SK-MEL-5 (cell line): ENCODE measurements at regions not wholly inside any gene's neighbourhood (a gene's known extent, or its start where the extent isn't known, plus 50 kb on each side); places are given as distances from the start of the nearest gene placed in this dataset.
"Not testable (repeated sequence)": the region's sequence is repeated elsewhere in the genome, so short reads cannot be mapped to it uniquely, and the experiment has no call there.

Source experiments
- DNase-seq: peaks from one replicate; pipeline ENCODE4 v3.0.0-alpha.2; 2016; ENCODE audit warnings: low read depth, low spot score
- in situ Hi-C: cut with HindIII; loops from 2 replicates; pipeline ENCODE4 v1.10.0; 2016; ENCODE audit warnings: low sequenced_read_pairs, high pct_unique_total_duplicates, low pct_unique_long_range_greater_than_20kb

DNA sequence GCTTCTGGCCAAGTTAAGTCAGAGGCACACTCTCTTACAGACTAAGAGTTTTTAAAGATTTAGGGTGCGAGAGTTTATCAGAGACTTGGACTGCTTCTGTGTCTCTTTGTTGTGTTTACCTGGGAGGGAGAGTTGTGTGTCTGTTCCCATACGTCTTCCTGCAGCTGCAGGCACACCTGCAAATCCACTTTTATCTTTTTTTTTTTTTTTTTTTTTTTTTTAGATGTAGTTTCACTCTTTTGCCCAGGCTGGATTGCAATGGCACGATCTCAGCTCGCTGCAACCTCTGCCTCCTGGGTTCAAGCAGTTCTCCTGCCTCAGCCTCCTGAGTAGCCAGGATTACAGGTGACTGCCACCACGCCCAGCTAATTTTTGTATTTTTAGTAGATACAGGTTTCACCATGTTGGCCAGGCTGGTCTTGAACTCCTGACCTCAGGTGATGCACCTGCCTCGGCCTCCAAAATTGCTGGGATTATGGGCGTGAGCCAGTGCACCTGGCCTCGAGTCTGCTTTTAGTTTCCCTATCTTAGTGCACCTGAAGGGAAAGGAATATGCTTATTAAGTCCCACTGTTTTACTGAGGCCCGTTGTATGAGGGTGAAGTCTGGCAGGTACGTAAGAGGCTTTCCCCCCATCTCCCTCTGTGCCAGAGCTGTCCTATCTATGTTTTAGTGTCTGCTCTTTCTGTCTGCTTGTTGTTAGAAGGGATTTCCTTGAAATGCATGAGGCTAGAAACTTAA, 1488.0 kb downstream of the CDH11 start:
- in situ Hi-C loops, DNase-seq: not testable (repeated sequence)

DNA sequence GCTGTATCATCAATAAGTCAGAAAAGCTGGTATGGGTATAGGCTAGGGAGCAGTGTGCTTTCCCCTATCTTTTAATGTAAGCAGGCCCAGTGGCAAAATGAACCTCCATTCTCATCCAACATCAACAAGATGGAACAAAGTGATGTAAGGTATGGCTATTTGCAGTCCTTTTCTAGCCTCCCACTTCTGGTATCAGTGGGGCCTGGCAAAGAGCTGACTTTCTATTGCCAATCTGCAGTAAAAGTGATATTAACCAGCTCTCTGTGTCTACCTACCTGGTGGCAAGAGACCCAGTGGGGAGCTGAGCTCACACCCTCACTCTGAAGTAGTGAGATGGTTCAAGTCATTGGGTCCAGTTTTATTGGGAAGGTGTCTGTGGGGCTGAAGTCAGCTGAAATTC, 1492.6 kb downstream of the CDH11 start:
- DNase-seq: no peak
- in situ Hi-C loops: no loop called here

DNA sequence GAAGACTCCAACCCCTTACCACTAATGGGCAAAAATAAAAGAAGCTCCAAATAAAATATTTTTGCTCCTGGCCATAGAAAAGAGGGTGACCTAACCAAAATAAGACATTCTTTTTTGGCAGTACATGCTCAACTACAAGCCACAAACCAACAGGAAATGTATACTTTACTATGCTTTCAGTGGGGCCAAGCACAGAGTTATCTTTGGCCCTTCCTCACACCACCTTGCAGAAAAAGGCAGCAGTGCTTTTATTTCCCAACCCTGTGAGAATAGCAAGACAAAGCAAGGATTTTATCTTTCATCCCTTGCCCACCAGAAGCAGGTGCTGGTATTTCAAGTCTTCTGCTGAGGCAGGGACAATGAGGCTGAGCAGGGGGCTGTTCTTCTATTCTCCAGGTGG, 1493.1 kb downstream of the CDH11 start:
- no peak for DNase-seq
- in situ Hi-C loops: no loop called here

DNA sequence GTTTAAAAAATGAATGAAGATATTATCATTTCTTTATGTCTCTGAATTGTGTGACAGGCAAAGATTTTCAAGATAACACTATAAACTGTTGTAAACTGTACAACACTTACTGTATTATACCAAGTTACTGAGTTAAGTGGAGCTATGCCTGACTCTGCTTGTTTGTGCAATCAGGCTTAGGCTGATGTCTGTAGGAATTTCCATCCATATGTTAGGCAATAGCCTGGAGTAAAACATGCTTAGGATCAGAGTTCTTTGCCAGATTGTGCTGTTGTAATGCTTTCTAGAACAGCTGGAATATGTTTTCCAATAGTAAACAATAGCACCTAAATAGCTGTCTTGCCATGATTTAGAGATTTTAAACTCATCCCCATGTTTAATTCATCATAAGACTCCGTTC, 1496.7 kb downstream of the CDH11 start:
- in situ Hi-C loops: no loop called here

DNA sequence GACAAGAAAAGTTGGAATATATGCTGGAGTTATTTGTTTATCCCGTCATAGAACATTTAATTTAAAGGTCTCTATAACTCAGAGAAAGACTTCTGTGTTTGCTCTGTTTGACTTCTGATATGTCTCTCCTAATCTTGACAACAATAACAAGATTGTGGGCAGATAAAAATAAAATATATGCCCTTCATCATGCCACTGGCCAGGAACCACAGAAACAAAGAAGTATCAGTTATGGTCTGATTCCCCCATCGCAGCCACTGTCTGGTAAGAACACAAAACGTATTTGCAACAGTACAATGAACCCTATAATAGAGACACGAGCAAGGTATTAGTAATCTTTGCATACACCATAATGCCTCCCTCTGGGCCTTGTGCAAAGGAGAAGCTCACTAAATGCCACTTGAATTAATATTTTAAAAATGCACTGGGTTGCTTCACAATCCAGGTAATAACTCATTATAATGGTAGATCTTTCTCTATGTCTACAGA, 1498.3 kb downstream of the CDH11 start:
- in situ Hi-C loops: no loop called here
- peak; percentile 45 for DNase-seq

More for the DNA sequence above, 1496.7 kb downstream of the CDH11 start:
- no peak for DNase-seq

DNA sequence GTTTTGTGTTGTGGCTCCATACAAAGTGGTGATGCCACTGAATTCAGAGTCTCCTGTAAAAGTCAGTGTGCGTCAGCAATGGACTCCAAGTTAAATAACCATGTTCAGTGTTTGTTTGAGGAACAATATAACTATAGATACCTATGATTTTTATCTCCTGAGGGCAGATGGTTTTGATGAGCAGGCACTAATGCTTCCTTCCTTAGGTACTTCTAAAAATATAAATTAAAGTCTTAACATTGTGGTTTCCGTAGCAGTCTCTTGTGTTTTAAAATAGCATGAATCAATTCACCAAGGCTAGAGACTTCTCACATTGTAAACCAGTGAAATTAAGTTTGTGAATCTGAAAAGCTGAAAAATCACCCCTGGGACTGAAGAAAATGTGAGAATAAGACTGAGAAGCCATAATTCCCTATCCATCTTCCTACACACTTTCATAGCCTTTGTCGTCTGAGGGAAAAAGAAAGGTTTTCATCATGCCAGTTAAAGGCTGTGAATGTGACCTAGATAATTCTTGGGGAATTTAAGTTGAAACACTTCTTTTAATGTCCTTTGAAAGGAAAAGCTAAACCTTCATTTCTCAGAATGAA, 1502.9 kb downstream of the CDH11 start:
- in situ Hi-C loops: no loop called here
- DNase-seq: no peak

DNA sequence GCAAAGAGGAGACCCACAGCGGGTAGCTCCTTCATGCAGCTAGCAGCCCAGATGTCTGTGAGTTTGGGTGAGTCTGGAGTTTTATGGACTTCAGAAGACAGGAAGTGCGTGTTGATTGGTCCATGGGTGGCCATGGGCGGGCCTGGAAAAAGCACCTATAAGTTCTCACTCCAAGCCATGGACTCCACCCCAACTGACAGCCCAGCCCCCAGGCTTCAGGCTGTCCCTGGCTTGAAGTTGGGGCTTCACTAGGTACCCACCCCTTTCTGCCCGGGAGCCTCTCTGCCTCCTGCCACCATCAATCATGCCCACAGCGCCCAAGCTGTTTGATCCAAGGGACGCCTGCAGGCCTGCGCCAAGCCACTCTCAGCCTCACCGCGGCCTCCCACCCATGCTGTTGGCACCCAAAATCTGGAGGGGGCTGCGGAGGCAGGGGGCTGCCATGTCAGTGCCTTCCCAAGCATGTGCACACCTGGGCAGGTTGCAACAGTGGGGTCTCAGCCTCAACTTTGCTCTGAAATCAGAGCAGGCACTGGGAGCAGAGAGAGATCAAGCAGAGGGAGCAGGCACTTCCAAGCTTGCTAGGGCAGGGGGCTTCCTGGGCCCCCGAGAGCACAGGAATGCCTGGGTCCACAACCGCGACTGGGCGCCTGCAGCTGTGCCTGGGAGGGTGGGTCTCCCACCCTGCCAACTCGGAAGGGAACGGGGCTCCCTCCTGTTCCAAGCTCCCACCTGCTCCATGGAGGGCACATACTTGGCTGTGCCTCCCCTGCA, 1503.7 kb downstream of the CDH11 start:
- in situ Hi-C loops: no loop called here
- peak; percentile 44 for DNase-seq

DNA sequence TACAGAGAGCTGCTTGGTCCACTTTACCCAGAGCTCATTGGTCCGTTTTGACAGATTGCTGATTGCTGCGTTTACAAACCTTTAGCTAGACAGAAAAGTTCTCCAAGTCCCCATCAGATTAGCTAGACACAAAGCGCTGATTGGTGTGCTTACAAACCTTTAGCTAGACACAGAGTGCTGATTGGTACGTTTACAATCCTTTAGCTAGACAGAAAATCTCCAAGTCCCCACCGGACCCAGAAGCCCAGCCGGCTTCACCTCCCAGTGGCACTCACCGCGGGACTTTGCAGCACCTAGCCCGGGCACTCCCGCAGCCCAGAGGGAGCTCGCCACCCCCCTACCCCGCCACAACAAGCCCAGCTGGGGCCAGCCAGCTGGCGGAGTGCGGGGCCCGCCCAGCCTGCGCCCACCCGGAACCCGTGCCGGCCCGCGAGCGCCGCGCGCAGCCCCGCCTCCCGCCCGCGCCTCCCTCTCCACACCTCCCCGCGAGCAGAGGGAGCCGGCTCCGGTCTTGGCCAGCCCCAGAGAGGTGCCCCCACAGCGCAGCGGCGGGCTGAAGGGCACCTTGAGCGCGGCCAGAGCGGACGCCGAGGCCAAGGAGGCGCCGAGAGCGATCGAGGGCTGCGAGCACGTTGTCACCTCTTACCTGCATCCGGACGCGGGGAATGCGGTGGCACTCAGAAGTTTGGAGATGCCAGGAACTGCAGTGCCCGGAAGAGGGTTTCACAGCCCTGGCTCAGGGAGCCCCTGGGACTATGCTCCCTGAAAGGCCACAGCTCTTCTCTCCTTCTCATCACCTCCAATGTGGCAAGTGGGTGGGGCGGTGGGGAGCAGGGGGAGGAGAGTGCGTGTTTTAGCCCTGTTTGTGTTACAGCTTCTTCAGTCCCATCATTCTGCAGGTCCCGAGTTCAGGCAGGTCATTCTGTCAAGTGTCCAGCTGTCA, 1504.5 kb downstream of the CDH11 start:
- peak; percentile 22 for DNase-seq
- in situ Hi-C loops: no loop called here

DNA sequence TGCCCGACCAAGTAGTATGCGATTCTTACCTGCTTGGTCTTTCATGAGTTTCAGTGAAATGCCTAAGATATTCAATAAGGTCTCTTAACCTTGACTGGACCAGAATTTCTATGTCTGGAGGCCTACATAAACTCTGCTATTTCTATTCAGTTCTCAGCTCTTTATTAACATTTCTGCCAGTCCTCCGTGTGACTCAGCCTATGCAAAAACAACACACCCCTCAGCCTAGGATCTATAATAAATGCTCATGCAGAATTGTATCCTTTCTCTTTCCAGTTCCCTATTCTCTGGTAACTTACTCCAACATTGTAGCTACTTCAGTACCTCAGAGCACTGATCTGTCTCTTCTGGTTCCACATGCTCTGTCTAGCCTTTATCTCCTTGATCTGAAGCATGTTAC, 1507.4 kb downstream of the CDH11 start:
- in situ Hi-C loops: no loop called here
- DNase-seq: no peak

DNA sequence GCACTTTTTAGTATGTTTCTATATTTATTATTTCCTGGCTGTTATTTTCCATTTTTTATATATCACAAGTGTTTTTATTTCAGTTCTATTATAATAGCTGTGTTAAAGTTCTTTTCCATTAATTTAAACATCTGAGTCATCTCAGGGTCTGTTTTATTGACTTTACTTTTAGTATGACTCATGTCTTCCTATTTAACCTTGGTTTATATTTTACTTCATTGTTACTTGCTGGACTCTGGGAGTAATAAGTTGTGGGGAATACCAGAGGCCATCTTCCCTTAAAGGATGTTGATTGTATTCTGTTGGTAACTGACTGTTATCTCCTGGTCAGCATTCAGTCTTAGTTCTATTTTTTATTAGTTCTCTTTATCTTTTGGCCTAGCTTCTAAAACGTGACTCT, 1508.2 kb downstream of the CDH11 start:
- in situ Hi-C loops: no loop called here
- no peak for DNase-seq

DNA sequence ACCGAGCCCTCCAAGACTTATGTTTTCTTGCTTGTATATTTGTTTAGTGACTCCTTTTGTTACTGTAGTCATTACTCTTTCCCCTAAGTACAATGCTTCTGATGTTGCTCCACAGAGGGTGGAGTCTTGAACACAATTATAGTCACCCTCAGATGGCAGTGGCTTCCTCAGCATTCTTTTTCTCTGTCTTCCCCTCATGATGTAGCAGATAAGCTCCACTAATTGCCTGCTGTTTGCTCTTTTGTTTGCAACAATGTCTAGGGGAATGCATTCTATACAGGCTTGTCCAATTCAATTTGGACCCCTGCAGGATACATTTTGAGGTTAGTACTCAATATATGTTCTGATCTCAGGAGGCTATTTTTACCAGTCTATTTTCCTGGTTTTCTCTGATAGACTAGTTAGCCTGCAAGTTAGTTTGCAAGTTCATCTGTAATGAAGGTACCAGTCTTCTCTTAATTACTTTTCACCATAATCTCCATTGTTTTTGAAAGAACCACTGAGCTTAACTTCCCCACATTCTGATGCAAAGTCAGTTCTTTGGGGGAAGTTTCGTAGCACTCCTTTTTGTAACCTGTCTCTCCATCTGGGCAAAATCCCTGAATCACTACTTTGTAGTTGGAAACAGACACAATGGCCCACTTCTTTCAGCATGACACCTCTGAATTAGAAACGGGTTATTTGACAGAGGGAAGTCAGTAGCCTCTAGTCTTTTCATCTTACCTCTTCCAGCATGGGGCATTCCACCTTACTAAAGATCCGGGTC, 1509.2 kb downstream of the CDH11 start:
- DNase-seq: no peak

DNA sequence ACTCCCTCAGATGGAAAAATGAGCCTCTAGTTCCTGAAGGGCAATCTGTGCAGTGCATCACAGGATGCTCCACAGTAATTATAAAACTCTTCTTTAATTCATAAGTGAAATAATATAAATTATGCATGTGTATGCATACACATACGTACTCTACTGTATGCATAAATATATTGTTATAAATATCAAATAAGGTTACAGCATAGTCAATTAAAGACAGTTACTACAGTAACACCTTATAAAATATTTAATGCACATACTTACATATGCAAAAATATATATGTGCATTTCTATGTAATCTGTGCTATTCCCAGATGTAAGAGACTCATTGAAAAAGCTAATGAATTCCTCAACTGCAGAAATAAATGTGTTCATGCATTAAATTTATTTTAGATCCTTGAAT, 1515.1 kb downstream of the CDH11 start:
- in situ Hi-C loops: no loop called here
- no peak for DNase-seq

More for the DNA sequence above, 1509.2 kb downstream of the CDH11 start:
- in situ Hi-C loops: no loop called here

DNA sequence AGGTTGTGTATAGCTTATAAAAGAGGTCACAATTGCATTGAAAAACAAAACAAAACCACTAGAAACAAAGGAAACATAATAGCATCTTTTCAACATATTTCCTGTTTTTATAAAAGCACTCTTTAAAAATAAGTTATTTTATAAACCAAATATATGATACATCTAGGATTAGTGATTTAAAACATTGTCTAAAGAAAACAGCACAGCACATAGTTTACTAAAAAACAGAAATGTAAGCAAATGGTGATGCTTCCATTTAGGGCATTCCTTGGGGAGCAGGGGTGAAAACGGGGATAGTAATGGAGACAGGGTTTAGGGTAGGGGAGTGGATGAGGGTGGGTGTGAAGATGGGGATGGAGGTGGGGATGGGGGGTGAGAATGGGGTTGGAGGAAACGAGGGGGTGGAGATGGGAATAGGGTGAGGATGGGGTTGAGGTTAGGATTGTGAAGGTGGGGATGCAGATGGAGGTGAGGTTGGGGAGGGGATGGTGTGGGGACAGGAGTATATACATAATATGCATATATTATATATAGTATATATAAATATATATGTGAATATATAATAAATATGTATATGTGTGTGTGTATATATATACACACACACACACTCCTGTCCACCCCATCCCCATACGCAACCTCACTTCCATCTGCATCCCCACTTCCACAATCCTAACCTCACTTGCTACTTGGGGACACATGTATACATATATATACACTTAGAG, 1519.5 kb downstream of the CDH11 start:
- in situ Hi-C loops: no loop called here
- DNase-seq: no peak

DNA sequence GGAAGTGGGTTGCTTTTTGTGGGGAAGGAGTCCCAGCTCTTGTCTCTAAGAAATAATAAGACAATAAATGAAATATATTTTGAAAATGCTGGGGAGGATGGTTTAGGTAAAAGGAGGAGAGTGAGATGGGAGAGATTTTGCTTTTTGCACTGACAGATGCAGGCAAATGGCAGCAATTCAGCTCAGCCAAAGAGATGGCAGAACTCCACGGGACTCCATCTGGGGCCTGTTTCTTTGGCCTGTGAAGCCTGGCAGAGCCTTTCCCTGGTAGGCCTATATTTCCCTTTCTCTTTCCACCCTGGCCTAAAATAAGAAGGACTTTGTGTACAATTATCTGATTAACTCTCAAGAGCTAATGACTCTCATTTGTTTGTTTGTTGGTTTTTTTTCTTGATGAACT, 1525.1 kb downstream of the CDH11 start:
- no peak for DNase-seq
- in situ Hi-C loops: no loop called here

DNA sequence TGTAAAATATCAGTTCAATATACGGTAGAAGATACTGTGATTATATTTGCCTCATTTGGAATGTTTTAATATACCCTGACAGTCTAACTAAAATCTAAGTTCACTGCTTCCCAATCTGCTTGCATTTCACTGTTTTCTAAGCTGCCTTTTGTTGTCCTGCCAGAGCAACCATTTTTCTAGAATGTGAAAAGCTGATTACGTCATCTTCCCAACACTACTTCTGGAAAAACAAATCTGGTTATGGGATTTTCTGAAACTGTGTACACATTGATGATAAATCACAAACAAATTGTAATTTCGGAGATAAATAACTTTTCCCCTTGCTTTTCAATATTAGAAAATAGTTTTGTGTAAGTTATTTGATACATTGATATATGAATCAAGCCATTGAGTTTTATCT, 1529.0 kb downstream of the CDH11 start:
- DNase-seq: no peak

DNA sequence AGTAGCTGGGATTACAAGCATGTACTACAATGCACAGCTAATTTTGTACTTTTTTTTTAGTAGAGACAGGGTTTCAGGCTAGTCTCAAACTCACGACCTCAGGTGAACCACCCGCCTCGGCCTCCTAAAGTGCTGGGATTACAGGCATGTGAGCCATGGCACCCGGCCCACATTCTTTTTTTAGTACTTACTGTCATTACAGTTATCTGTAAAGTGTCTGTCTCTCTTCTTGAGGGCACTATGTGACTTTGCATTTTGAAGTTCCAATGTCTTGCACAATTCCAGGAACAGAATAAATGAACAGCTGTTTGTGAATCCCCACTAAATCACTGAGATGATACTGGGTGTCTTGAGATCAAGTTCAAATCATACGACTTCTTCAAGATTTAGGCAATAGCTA, 1540.3 kb downstream of the CDH11 start:
- in situ Hi-C loops: no loop called here
- DNase-seq: peak; percentile 4

More for the DNA sequence above, 1529.0 kb downstream of the CDH11 start:
- in situ Hi-C loops: no loop called here
